A549 (cell line): ENCODE measurements at regions not wholly inside any gene's neighbourhood (a gene's known extent, or its start where the extent isn't known, plus 50 kb on each side); places are given as distances from the start of the nearest gene placed in this dataset.

Experiments
- ATAC-seq, 2 experiments: fragments of 200-7000 bp in 1 of 2; fragments of >200 bp in 1 of 2; cut with Nextera tagmentation in 1 of 2; cut with Tn5 transposase in 1 of 2; 3 replicates each; pipeline versions ENCODE4 v1.8.0 to v1.9.1; 2018 to 2020; ENCODE audit warnings: mild to moderate bottlenecking in 1 of 2, moderate library complexity in 1 of 2
- CTCF ChIA-PET: fragments of 300-600 bp; sonication (Branson Sonifier 250); formaldehyde crosslinking; extraction: SDS; loops from one replicate; lab custom pipeline; 2021; ENCODE audit warnings: antibody characterized with exemption, inconsistent platforms; lab: Yijun Ruan, JAX
- POLR2A ChIA-PET: fragments of 350-600 bp; formaldehyde crosslinking; extraction: SDS; loops from one replicate; lab custom pipeline; 2021; ENCODE audit warnings: antibody characterized with exemption, inconsistent platforms; lab: Yijun Ruan, JAX
- DNase-seq, 2 experiments: peaks; one replicate each; pipeline versions ENCODE4 v3.0.0 to v3.0.0-alpha.2; 2011 to 2016; ENCODE audit warnings: low read depth in 1 of 2, low spot score in 1 of 2
- FAIRE-seq: peaks from 2 replicates; lab custom pipeline; 2011; peaks lifted over from hg19 to GRCh38; lab: Jason Lieb, UNC
- H3K27ac ChIP-seq, 2 experiments: fragments of >200 bp; sonication (Bioruptor Twin); formaldehyde crosslinking; 3 replicates each; pipeline ENCODE4 v1.5.1; 2016 to 2017
- H3K4me1 ChIP-seq: fragments of >200 bp; sonication (Bioruptor Twin); formaldehyde crosslinking; 3 replicates; pipeline ENCODE4 v1.6.1; 2016
- H3K4me2 ChIP-seq: fragments of >200 bp; sonication (Bioruptor Twin); formaldehyde crosslinking; 3 replicates; pipeline ENCODE4 v1.6.1; 2016
- H3K4me3 ChIP-seq: fragments of >200 bp; sonication (Bioruptor Twin); formaldehyde crosslinking; 3 replicates; pipeline ENCODE4 v1.5.1; 2016
- H3K9me3 ChIP-seq: fragments of >200 bp; sonication (Bioruptor Twin); formaldehyde crosslinking; 3 replicates; pipeline ENCODE4 v1.6.1; 2016
- BHLHE40 ChIP-seq: IDR thresholded peaks from 2 replicates; pipeline ENCODE4 v1.6.1; 2012; ENCODE audit warnings: low read depth, low read length, inconsistent platforms
- CHD2 ChIP-seq: fragments of 150-350 bp; IDR thresholded peaks from 2 replicates; pipeline ENCODE4 v1.6.1; 2014; ENCODE audit warnings: low read length; ENCODE audit not compliant: partially characterized antibody
- EP300 ChIP-seq, 2 experiments: fragments of >200 bp; sonication (Bioruptor Twin); formaldehyde crosslinking; IDR thresholded peaks; 2 replicates in 1 of 2; 3 replicates in 1 of 2; pipeline ENCODE4 v1.6.1; 2016 to 2017
- FOXS1 ChIP-seq: fragments of 250-450 bp; sonication (Bioruptor Pico); IDR thresholded peaks from 2 replicates; pipeline ENCODE4 v1.5.0; 2020; ENCODE audit warnings: mild to moderate bottlenecking, moderate library complexity
- HDAC2 ChIP-seq: fragments of 200-600 bp; sonication (generic); IDR thresholded peaks from 2 replicates; pipeline ENCODE4 v1.6.1; 2016
- HOXB13 ChIP-seq: fragments of 250-450 bp; sonication (Bioruptor Pico); IDR thresholded peaks from 2 replicates; pipeline ENCODE4 v1.5.0; 2020; ENCODE audit warnings: low read depth, mild to moderate bottlenecking, moderate library complexity
- JUNB ChIP-seq: fragments of >200 bp; sonication (Bioruptor Twin); formaldehyde crosslinking; IDR thresholded peaks from 2 replicates; pipeline ENCODE4 v1.6.1; 2016
- KDM1A ChIP-seq: fragments of 200-600 bp; sonication (generic); IDR thresholded peaks from 2 replicates; pipeline ENCODE4 v1.6.1; 2016; ENCODE audit warnings: low read depth, mild to moderate bottlenecking
- MAFK ChIP-seq: fragments of 450-650 bp; IDR thresholded peaks from 2 replicates; pipeline ENCODE4 v1.6.1; 2014; ENCODE audit not compliant: partially characterized antibody
- NR3C1 ChIP-seq: fragments of >200 bp; sonication (Bioruptor Twin); formaldehyde crosslinking; IDR thresholded peaks from 3 replicates; pipeline ENCODE4 v1.6.1; 2017
- POLR2AphosphoS2 ChIP-seq: conservative IDR thresholded peaks from 2 replicates; pipeline ENCODE4 v1.6.1; 2012; ENCODE audit warnings: low read length, improper control_type of control experiment, inconsistent platforms
- RCOR1 ChIP-seq: fragments of 150-350 bp; IDR thresholded peaks from 2 replicates; pipeline ENCODE4 v1.6.1; 2014; ENCODE audit warnings: antibody characterized with exemption, low read length, low read depth
- RFX5 ChIP-seq: fragments of 450-650 bp; IDR thresholded peaks from 2 replicates; pipeline ENCODE4 v1.7.1; 2014; ENCODE audit warnings: antibody characterized with exemption, mild to moderate bottlenecking, moderate library complexity
- SMC3 ChIP-seq: fragments of >200 bp; sonication (Bioruptor Twin); formaldehyde crosslinking; IDR thresholded peaks from 3 replicates; pipeline ENCODE4 v1.6.1; 2018; ENCODE audit warnings: inconsistent platforms
- SREBF2 ChIP-seq: fragments of 450-650 bp; IDR thresholded peaks from 2 replicates; pipeline ENCODE4 v1.6.1; 2014; ENCODE audit warnings: mild to moderate bottlenecking, moderate library complexity
- TFCP2L1 ChIP-seq: fragments of 250-450 bp; sonication (Bioruptor Pico); IDR thresholded peaks from 2 replicates; pipeline ENCODE4 v1.5.0; 2021; ENCODE audit warnings: mild to moderate bottlenecking
- ZSCAN20 ChIP-seq: fragments of 250-450 bp; sonication (Bioruptor Pico); IDR thresholded peaks from 2 replicates; pipeline ENCODE4 v1.8.0; 2022; ENCODE audit warnings: mild to moderate bottlenecking, moderate library complexity
- WGBS: methylation state at CpG from one replicate; pipeline ENCODE4 v1.1.6; 2017; ENCODE audit errors: missing lambda C conversion rate; 5-methylcytosine and 5-hydroxymethylcytosine counted together
- TF ChIP-seq, protein P1 (sequence below): fragments of >200 bp; sonication (Bioruptor Twin); formaldehyde crosslinking; IDR thresholded peaks from 3 replicates; pipeline ENCODE4 v1.5.1; 2016
- TF ChIP-seq, protein P2 (sequence below): fragments of 150-350 bp; IDR thresholded peaks from 2 replicates; pipeline ENCODE4 v1.6.1; 2014; ENCODE audit warnings: low read depth, mild to moderate bottlenecking, low read length
- TF ChIP-seq, protein P3 (sequence below): fragments of >200 bp; sonication (Bioruptor Twin); formaldehyde crosslinking; IDR thresholded peaks from 3 replicates; pipeline ENCODE4 v1.6.1; 2016
- TF ChIP-seq, protein P4 (sequence below): fragments of 250-450 bp; sonication (Bioruptor Pico); IDR thresholded peaks from 2 replicates; pipeline ENCODE4 v1.5.0; 2020; ENCODE audit warnings: low read depth, mild to moderate bottlenecking, moderate library complexity

DNA sequence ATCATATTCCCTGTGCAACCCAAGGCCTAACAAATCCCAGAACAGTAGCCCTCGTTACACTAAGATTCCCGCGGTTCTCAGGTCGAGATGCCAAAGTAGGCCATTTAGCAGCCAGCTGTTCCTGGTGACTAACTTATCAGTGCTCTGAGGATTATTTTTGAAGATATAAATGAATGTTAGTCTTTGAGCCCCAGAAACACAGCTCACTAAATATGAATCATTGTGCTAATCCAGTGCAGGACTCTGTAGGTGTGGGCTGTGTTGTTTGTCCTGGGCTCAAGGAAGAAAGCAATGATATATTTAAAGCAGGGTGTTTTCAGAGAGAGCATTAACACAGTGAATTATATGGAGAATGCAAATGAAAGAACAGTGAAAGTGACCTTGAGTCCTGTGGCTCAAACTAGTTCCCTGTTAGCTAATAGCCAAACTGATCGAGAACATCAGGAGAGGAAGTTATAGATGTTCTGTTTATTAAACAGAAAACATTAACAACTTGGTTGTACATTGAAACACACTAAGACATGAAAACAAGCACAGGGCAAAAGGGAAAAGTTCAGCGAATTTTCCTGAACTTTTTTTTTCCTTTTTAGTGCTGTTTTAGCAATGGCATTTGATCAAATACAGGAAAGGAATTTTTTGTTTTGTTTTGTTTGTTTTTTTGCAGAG, 228.3 kb downstream of the RNF152 start:
- FAIRE-seq (no peak), DNase-seq (no peak), ATAC-seq (no peak)
- ChIA-PET POLR2A (no interaction called here), CTCF (no interaction called here)
- TF ChIP-seq SMC3 (no peak), EP300 (IDR thresholded peaks at IDR 0.05) (no peak), MAFK (no peak), ZSCAN20 (CRISPR knock-in tag) (no peak), FOXS1 (no peak), TFCP2L1 (CRISPR knock-in tag) (no peak), KDM1A (no peak), HDAC2 (no peak), JUNB (no peak), POLR2AphosphoS2 (no peak)
- TF ChIP-seq, protein P1, sequence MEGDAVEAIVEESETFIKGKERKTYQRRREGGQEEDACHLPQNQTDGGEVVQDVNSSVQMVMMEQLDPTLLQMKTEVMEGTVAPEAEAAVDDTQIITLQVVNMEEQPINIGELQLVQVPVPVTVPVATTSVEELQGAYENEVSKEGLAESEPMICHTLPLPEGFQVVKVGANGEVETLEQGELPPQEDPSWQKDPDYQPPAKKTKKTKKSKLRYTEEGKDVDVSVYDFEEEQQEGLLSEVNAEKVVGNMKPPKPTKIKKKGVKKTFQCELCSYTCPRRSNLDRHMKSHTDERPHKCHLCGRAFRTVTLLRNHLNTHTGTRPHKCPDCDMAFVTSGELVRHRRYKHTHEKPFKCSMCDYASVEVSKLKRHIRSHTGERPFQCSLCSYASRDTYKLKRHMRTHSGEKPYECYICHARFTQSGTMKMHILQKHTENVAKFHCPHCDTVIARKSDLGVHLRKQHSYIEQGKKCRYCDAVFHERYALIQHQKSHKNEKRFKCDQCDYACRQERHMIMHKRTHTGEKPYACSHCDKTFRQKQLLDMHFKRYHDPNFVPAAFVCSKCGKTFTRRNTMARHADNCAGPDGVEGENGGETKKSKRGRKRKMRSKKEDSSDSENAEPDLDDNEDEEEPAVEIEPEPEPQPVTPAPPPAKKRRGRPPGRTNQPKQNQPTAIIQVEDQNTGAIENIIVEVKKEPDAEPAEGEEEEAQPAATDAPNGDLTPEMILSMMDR = no peak
- no peaks in the 10 kb centered on the region for H3K9me3 ChIP-seq
- WGBS = 26% methylated on average over 6 of the region's 6 CpGs
- no peak overlapping the region for H3K27ac ChIP-seq
- H3K4me2 ChIP-seq = no peak overlapping the region
- no peak overlapping the region for H3K4me3 ChIP-seq
- no peaks in the 10 kb centered on the region for H3K4me1 ChIP-seq

DNA sequence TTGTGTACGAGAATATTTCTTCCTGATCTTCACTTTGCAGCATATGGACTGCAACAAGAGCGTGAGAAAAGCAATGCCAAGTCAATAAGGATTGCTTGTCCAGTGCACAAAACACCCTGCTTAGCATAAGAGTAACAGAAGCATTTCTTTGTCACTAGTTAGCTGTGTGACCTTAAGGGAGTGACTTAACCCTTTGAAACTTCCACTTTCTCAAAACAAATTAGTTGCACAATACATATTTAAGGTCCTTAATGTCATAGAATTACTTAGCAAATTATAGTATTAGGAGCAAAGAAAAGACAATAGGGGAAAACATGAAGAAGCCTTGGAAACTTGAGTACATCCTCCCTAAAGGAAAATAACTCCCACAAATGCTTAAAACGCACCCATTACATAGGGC, 230.1 kb downstream of the RNF152 start:
- WGBS = 3% methylated on average over 3 of the region's 3 CpGs
- Histone ChIP-seq H3K27ac (no peak overlapping the region), H3K9me3 (no peaks in the 10 kb centered on the region)
- ATAC-seq (no peak), FAIRE-seq (no peak)
- POLR2A ChIA-PET = no interaction called here
- no peak for TF ChIP-seq BHLHE40
- no peak for TF ChIP-seq HOXB13 (CRISPR knock-in tag)
- TF ChIP-seq HDAC2 = no peak
- TF ChIP-seq SMC3 = no peak
- TF ChIP-seq, all 56 proteins: peak for 0
- H3K4me3 ChIP-seq = no peak overlapping the region
- no peak for DNase-seq
- no peak overlapping the region for H3K4me2 ChIP-seq
- CTCF ChIA-PET = no interaction called here
- H3K4me1 ChIP-seq = no peaks in the 10 kb centered on the region

DNA sequence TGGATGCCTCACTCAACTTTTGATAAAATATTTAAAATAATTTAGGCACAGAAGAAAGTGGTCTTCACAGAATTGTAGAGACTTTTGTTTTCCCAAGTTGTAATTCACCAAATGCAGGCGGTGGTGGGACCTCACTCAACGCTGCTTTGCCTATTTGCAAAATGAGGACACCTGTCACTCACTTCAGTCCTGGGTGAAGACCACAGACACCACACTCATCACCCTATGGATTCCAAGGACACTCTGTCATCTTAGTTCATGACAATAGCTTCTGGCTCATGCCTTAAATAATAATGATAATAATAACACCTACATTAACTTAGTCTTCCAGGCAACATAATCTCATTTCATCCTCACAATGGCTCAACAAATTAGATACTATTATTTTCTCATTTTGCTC, 234.4 kb downstream of the RNF152 start:
- DNase-seq = no peak
- ATAC-seq = no peak
- WGBS = 4% methylated on average over 2 of the region's 2 CpGs
- ChIA-PET POLR2A (no interaction called here), CTCF (no interaction called here)
- no peak overlapping the region for H3K4me3 ChIP-seq
- TF ChIP-seq CHD2 = no peak
- TF ChIP-seq NR3C1 = no peak
- TF ChIP-seq, protein P2, sequence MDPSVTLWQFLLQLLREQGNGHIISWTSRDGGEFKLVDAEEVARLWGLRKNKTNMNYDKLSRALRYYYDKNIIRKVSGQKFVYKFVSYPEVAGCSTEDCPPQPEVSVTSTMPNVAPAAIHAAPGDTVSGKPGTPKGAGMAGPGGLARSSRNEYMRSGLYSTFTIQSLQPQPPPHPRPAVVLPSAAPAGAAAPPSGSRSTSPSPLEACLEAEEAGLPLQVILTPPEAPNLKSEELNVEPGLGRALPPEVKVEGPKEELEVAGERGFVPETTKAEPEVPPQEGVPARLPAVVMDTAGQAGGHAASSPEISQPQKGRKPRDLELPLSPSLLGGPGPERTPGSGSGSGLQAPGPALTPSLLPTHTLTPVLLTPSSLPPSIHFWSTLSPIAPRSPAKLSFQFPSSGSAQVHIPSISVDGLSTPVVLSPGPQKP = no peak
- no peak for TF ChIP-seq SREBF2
- TF ChIP-seq, protein P3, sequence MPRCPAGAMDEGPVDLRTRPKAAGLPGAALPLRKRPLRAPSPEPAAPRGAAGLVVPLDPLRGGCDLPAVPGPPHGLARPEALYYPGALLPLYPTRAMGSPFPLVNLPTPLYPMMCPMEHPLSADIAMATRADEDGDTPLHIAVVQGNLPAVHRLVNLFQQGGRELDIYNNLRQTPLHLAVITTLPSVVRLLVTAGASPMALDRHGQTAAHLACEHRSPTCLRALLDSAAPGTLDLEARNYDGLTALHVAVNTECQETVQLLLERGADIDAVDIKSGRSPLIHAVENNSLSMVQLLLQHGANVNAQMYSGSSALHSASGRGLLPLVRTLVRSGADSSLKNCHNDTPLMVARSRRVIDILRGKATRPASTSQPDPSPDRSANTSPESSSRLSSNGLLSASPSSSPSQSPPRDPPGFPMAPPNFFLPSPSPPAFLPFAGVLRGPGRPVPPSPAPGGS = no peak
- no peak for TF ChIP-seq RCOR1
- TF ChIP-seq, protein P4, sequence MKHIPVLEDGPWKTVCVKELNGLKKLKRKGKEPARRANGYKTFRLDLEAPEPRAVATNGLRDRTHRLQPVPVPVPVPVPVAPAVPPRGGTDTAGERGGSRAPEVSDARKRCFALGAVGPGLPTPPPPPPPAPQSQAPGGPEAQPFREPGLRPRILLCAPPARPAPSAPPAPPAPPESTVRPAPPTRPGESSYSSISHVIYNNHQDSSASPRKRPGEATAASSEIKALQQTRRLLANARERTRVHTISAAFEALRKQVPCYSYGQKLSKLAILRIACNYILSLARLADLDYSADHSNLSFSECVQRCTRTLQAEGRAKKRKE (CRISPR knock-in tag) = no peak
- no peak for TF ChIP-seq HOXB13 (CRISPR knock-in tag)
- no peak for TF ChIP-seq RFX5
- H3K9me3 ChIP-seq = no peaks in the 10 kb centered on the region
- no peak for FAIRE-seq
- no peaks in the 10 kb centered on the region for H3K4me1 ChIP-seq
- no peak overlapping the region for H3K27ac ChIP-seq
- no peak overlapping the region for H3K4me2 ChIP-seq
